ENCODE measurements at regions not wholly inside any gene's neighbourhood (a gene's known extent, or its start where the extent isn't known, plus 50 kb on each side); places are given as distances from the start of the nearest gene placed in this dataset.

DNA sequence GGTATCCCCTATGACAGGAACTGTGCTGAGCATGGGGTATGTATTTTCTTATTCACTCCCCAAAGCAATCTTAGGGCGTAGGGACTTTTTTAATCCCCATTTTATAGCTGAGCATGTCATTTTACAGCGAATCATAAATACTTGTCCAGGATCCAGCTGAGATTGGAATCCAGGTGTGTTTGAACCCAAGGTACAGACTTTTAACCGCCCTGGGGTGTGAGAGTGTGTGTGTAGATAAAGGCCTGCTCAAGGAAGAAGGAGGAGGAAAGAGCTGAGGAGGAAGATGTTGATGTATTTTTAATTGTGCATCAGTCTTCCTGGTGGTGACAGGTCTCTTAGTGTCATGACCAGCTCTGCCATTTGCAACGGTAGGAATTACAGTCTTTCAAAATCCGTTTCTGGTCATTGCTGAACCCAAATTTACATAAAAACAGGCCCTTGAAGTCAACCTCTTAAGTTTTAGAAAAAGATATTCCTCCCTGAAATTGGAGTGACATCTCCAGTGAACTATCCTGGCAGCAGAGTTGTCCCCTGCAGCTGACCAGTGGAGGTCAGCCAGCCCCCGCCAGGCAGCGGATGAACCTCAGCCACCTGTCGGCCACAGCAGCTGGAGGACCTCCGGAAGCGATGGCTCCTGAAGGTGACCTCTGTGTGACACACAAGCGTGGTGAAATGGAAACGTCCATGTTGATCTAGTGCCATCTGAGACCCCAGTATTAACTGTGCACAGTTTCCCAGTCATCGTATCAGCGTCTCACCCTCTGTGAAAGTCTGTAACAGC lies 92.8 kb upstream of the MITF start:
- H3K9me3 Mint-ChIP-seq (ENCODE audit: low read depth, unreplicated experiment) = no peaks in the 10 kb centered on the region
- TF ChIP-seq, protein P1, sequence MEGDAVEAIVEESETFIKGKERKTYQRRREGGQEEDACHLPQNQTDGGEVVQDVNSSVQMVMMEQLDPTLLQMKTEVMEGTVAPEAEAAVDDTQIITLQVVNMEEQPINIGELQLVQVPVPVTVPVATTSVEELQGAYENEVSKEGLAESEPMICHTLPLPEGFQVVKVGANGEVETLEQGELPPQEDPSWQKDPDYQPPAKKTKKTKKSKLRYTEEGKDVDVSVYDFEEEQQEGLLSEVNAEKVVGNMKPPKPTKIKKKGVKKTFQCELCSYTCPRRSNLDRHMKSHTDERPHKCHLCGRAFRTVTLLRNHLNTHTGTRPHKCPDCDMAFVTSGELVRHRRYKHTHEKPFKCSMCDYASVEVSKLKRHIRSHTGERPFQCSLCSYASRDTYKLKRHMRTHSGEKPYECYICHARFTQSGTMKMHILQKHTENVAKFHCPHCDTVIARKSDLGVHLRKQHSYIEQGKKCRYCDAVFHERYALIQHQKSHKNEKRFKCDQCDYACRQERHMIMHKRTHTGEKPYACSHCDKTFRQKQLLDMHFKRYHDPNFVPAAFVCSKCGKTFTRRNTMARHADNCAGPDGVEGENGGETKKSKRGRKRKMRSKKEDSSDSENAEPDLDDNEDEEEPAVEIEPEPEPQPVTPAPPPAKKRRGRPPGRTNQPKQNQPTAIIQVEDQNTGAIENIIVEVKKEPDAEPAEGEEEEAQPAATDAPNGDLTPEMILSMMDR (IDR thresholded peaks at IDR 0.05; ENCODE audit: unreplicated experiment) = no peak
- BruUV-seq (replicated peaks) = no TSS peak
- no peak overlapping the region for H3K4me3 Mint-ChIP-seq (ENCODE audit: low read depth, unreplicated experiment)
- DNase-seq = no peak
- intact Hi-C loops (cut with micrococcal nuclease; ENCODE audit: unreplicated experiment) = no loop called here
- H3K27me3 Mint-ChIP-seq (ENCODE audit: unreplicated experiment) = no peaks in the 10 kb centered on the region
- no peak overlapping the region for H3K27ac Mint-ChIP-seq (ENCODE audit: unreplicated experiment)
- CTCF ChIA-PET = no interaction called here
- peaks cover 7% of the 10 kb centered on the region for H3K36me3 Mint-ChIP-seq (ENCODE audit: insufficient read depth, unreplicated experiment)
- H3K4me1 Mint-ChIP-seq (ENCODE audit: low read depth, unreplicated experiment) = peaks cover 45% of the 10 kb centered on the region

DNA sequence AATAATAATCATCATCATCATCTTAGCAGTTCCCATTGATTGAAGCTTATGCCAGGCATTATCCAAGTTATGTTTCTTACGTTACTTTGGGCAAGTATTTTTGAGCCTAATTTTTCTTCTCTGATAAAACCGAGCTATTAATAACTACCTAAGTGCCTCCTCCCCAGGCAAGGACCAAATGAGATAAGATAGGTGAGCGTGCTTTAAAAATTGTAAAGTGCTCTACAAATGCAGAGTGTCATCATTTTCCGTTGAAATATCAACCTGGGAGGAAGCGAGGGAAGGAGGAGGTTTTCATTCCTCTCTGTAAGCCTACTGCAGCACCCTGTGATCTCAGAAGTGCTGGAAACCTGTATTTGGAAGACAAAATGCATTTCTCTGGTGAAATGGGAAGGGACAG lies 96.7 kb upstream of the MITF start:
- DNase-seq = no peak
- no peaks in the 10 kb centered on the region for H3K27me3 Mint-ChIP-seq (ENCODE audit: unreplicated experiment)
- TF ChIP-seq, protein P1 (IDR thresholded peaks at IDR 0.05; ENCODE audit: unreplicated experiment) = no peak
- no TSS peak for BruUV-seq (replicated peaks)
- H3K36me3 Mint-ChIP-seq (ENCODE audit: insufficient read depth, unreplicated experiment) = no peaks in the 10 kb centered on the region
- no peak overlapping the region for H3K27ac Mint-ChIP-seq (ENCODE audit: unreplicated experiment)
- H3K4me1 Mint-ChIP-seq (ENCODE audit: low read depth, unreplicated experiment) = peaks cover 9% of the 10 kb centered on the region
- intact Hi-C loops (cut with micrococcal nuclease; ENCODE audit: unreplicated experiment) = no loop called here
- CTCF ChIA-PET = no interaction called here
- no peak overlapping the region for H3K4me3 Mint-ChIP-seq (ENCODE audit: low read depth, unreplicated experiment)
- H3K9me3 Mint-ChIP-seq (ENCODE audit: low read depth, unreplicated experiment) = peaks cover 2% of the 10 kb centered on the region

DNA sequence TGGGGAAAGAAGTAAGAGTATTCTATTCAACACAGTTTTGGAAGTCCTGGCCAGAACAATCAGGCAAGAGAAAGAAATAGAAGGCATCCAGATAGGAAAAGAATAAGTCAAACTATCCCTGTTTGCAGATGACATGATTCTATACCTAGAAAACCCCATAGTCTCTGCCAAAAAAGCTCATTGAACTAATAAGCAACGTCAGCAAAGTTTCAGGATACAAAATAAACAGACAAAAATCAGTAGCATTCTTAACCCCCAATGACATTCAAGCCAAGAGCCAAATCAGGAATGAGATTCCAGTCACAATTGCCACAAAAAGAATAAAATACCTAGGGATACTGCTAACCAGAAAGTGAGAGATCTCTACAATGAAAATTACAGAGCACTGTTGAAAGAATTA lies 99.4 kb upstream of the MITF start:
- CTCF ChIA-PET = no interaction called here
- intact Hi-C loops (cut with micrococcal nuclease; ENCODE audit: unreplicated experiment) = no loop called here
- Mint-ChIP-seq H3K9me3 (ENCODE audit: low read depth, unreplicated experiment) (peaks cover 4% of the 10 kb centered on the region), H3K4me3 (ENCODE audit: low read depth, unreplicated experiment) (no peak overlapping the region), H3K27ac (ENCODE audit: unreplicated experiment) (no peak overlapping the region), H3K4me1 (ENCODE audit: low read depth, unreplicated experiment) (no peaks in the 10 kb centered on the region), H3K27me3 (ENCODE audit: unreplicated experiment) (no peaks in the 10 kb centered on the region), H3K36me3 (ENCODE audit: insufficient read depth, unreplicated experiment) (no peaks in the 10 kb centered on the region)
- TF ChIP-seq, protein P1 (IDR thresholded peaks at IDR 0.05; ENCODE audit: unreplicated experiment) = no peak
- no peak for DNase-seq
- BruUV-seq (replicated peaks) = no TSS peak

DNA sequence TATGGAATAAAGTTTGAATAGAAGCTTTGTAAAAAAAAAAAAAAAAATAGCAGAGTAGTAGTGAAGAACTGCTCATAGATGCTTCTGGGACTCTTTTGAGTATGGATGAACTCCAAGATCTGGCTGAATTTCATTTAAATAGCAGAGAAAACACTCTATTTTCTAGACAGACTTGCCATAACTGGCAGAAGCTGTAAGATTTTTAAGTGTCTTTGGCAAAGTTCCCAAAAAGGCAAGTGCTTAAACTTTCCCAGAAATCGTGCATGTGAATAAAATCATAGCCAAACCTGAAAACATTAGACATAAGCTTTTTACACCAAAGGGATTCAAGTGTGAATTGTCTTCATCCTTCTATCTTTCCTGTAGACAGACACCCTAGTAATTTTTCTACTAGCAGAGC lies 110.3 kb upstream of the MITF start:
- TF ChIP-seq, protein P1 (IDR thresholded peaks at IDR 0.05; ENCODE audit: unreplicated experiment) = no peak
- intact Hi-C loops (cut with micrococcal nuclease; ENCODE audit: unreplicated experiment) = no loop called here
- peaks cover 14% of the 10 kb centered on the region for H3K9me3 Mint-ChIP-seq (ENCODE audit: low read depth, unreplicated experiment)
- H3K27me3 Mint-ChIP-seq (ENCODE audit: unreplicated experiment) = no peaks in the 10 kb centered on the region
- no peaks in the 10 kb centered on the region for H3K36me3 Mint-ChIP-seq (ENCODE audit: insufficient read depth, unreplicated experiment)
- BruUV-seq (replicated peaks) = no TSS peak
- H3K4me1 Mint-ChIP-seq (ENCODE audit: low read depth, unreplicated experiment) = no peaks in the 10 kb centered on the region
- no peak overlapping the region for H3K27ac Mint-ChIP-seq (ENCODE audit: unreplicated experiment)
- CTCF ChIA-PET = no interaction called here
- H3K4me3 Mint-ChIP-seq (ENCODE audit: low read depth, unreplicated experiment) = no peak overlapping the region
- DNase-seq = no peak

Data from Calu3 (cell line).